ENCODE measurements at regions not wholly inside any gene's neighbourhood (a gene's known extent, or its start where the extent isn't known, plus 50 kb on each side); places are given as distances from the start of the nearest gene placed in this dataset.
"Not testable (repeated sequence)": the region's sequence is repeated elsewhere in the genome, so short reads cannot be mapped to it uniquely, and the experiment has no call there.

GRCh38 chr12:75943730-75944096, 87.9 kb downstream of the PHLDA1 start:
- no peak for DNase-seq (ENCODE audit: low read depth, low spot score)

GRCh38 chr12:75941661-75942060, 89.9 kb downstream of the PHLDA1 start:
- DNase-seq (ENCODE audit: low read depth, low spot score): not testable (repeated sequence)

- no peak for DNase-seq (ENCODE audit: low read depth, low spot score)
These were observed 92.4 kb downstream of the PHLDA1 start for GRCh38 chr12:75939016-75939642.

GRCh38 chr12:75938189-75938588, 93.4 kb downstream of the PHLDA1 start:
- no peak for DNase-seq (ENCODE audit: low read depth, low spot score)

- DNase-seq (ENCODE audit: low read depth, low spot score): no peak
These were observed 94.1 kb downstream of the PHLDA1 start for GRCh38 chr12:75937486-75937885.

GRCh38 chr12:75936515-75937440, 94.8 kb downstream of the PHLDA1 start:
- no peak for DNase-seq (ENCODE audit: low read depth, low spot score)

GRCh38 chr12:75935539-75936242, 95.9 kb downstream of the PHLDA1 start:
- no peak for DNase-seq (ENCODE audit: low read depth, low spot score)

- DNase-seq (ENCODE audit: low read depth, low spot score): no peak
These were observed 98.5 kb downstream of the PHLDA1 start for GRCh38 chr12:75933101-75933500.

- no peak for DNase-seq (ENCODE audit: low read depth, low spot score)
These were observed 99.3 kb downstream of the PHLDA1 start for GRCh38 chr12:75932241-75932640.

GRCh38 chr12:75923964-75924666, 107.5 kb downstream of the PHLDA1 start:
- no peak for DNase-seq (ENCODE audit: low read depth, low spot score)

- DNase-seq (ENCODE audit: low read depth, low spot score): no peak
These were observed 108.5 kb downstream of the PHLDA1 start for GRCh38 chr12:75922944-75923642.

- peak; percentile 24 for DNase-seq (ENCODE audit: low read depth, low spot score)
These were observed 109.8 kb downstream of the PHLDA1 start for GRCh38 chr12:75921622-75922289.

- no peak for DNase-seq (ENCODE audit: low read depth, low spot score)
These were observed 113.9 kb downstream of the PHLDA1 start for GRCh38 chr12:75917715-75918114.

- DNase-seq (ENCODE audit: low read depth, low spot score): no peak
These were observed 114.5 kb downstream of the PHLDA1 start for GRCh38 chr12:75917083-75917482.

- no peak for DNase-seq (ENCODE audit: low read depth, low spot score)
These were observed 117.8 kb downstream of the PHLDA1 start for GRCh38 chr12:75913502-75914351.

GRCh38 chr12:75909714-75910656, 121.6 kb downstream of the PHLDA1 start:
- no peak for DNase-seq (ENCODE audit: low read depth, low spot score)

GRCh38 chr12:75908961-75909605, 122.5 kb downstream of the PHLDA1 start:
- peak; percentile 96 for DNase-seq (ENCODE audit: low read depth, low spot score)

- no peak for DNase-seq (ENCODE audit: low read depth, low spot score)
These were observed 125.7 kb downstream of the PHLDA1 start for GRCh38 chr12:75905922-75906321.
